HL-60 (cell line): ENCODE measurements at regions not wholly inside any gene's neighbourhood (a gene's known extent, or its start where the extent isn't known, plus 50 kb on each side); places are given as distances from the start of the nearest gene placed in this dataset.
"Not testable (repeated sequence)": the region's sequence is repeated elsewhere in the genome, so short reads cannot be mapped to it uniquely, and the experiment has no call there.

Source experiments
- DNase-seq, 2 experiments: peaks; one replicate each; pipeline ENCODE4 v3.0.0-alpha.2; 2010 to 2020; ENCODE audit warnings: low read depth in 1 of 2, low spot score in 1 of 2
- H3K27ac ChIP-seq: fragments of 250-450 bp; sonication (Bioruptor Pico); replicated peaks from 2 replicates; pipeline ENCODE4 v1.5.1; 2020; ENCODE audit warnings: mild to moderate bottlenecking, moderate library complexity
- H3K27me3 ChIP-seq: fragments of 250-450 bp; sonication (Bioruptor Pico); 2 replicates; pipeline ENCODE4 v1.5.1; 2021; ENCODE audit warnings: mild to moderate bottlenecking, moderate library complexity; ENCODE audit not compliant: insufficient read depth, poor library complexity, severe bottlenecking
- H3K4me3 ChIP-seq: replicated peaks from 2 replicates; pipeline ENCODE4 v1.5.1; 2011; ENCODE audit warnings: mild to moderate bottlenecking, control low read depth, low read length; ENCODE audit not compliant: insufficient read depth
- CTCF ChIP-seq: IDR thresholded peaks from one replicate; pipeline ENCODE4 v1.5.1; 2011; ENCODE audit warnings: low read length, control low read depth, inconsistent platforms; ENCODE audit not compliant: insufficient read depth
- GABPA ChIP-seq: IDR thresholded peaks from 2 replicates; pipeline ENCODE4 v1.6.1; 2012; ENCODE audit warnings: low read depth
- POLR2AphosphoS5 ChIP-seq: IDR thresholded peaks from 2 replicates; pipeline ENCODE4 v1.6.1; 2012; ENCODE audit warnings: low read depth
- SPI1 ChIP-seq: IDR thresholded peaks from 2 replicates; pipeline ENCODE4 v1.6.1; 2012; ENCODE audit warnings: low read depth, mild to moderate bottlenecking, borderline replicate concordance
- TF ChIP-seq, protein P1 (sequence below): IDR thresholded peaks from 2 replicates; pipeline ENCODE4 v1.6.1; 2012; ENCODE audit warnings: low read depth; ENCODE audit not compliant: insufficient replicate concordance

- H3K27ac ChIP-seq, result no peak overlapping the region
- no peak for DNase-seq
- H3K4me3 ChIP-seq, result no peak overlapping the region
- TF ChIP-seq SPI1 (no peak), GABPA (no peak), POLR2AphosphoS5 (no peak), CTCF (no peak)
- TF ChIP-seq, protein P1, sequence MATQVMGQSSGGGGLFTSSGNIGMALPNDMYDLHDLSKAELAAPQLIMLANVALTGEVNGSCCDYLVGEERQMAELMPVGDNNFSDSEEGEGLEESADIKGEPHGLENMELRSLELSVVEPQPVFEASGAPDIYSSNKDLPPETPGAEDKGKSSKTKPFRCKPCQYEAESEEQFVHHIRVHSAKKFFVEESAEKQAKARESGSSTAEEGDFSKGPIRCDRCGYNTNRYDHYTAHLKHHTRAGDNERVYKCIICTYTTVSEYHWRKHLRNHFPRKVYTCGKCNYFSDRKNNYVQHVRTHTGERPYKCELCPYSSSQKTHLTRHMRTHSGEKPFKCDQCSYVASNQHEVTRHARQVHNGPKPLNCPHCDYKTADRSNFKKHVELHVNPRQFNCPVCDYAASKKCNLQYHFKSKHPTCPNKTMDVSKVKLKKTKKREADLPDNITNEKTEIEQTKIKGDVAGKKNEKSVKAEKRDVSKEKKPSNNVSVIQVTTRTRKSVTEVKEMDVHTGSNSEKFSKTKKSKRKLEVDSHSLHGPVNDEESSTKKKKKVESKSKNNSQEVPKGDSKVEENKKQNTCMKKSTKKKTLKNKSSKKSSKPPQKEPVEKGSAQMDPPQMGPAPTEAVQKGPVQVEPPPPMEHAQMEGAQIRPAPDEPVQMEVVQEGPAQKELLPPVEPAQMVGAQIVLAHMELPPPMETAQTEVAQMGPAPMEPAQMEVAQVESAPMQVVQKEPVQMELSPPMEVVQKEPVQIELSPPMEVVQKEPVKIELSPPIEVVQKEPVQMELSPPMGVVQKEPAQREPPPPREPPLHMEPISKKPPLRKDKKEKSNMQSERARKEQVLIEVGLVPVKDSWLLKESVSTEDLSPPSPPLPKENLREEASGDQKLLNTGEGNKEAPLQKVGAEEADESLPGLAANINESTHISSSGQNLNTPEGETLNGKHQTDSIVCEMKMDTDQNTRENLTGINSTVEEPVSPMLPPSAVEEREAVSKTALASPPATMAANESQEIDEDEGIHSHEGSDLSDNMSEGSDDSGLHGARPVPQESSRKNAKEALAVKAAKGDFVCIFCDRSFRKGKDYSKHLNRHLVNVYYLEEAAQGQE, result no peak
- H3K27me3 ChIP-seq, result no peaks in the 10 kb centered on the region
Observed at GRCh38 chr2:184190725-184191124, 407.6 kb upstream of the ZNF804A start.

GRCh38 chr2:184192649-184193048, 405.7 kb upstream of the ZNF804A start:
- H3K27ac ChIP-seq, result no peak overlapping the region
- no peaks in the 10 kb centered on the region for H3K27me3 ChIP-seq
- DNase-seq, result no peak
- H3K4me3 ChIP-seq, result no peak overlapping the region
- no peak for TF ChIP-seq CTCF
- TF ChIP-seq, protein P1, result no peak
- TF ChIP-seq POLR2AphosphoS5, result no peak
- TF ChIP-seq GABPA, result no peak
- TF ChIP-seq SPI1, result no peak

GRCh38 chr2:184197413-184197812, 400.9 kb upstream of the ZNF804A start:
- H3K27ac ChIP-seq, result no peak overlapping the region
- TF ChIP-seq POLR2AphosphoS5, result no peak
- TF ChIP-seq GABPA, result no peak
- TF ChIP-seq, protein P1, result no peak
- no peak for TF ChIP-seq SPI1
- TF ChIP-seq CTCF, result no peak
- no peak for DNase-seq
- no peak overlapping the region for H3K4me3 ChIP-seq
- H3K27me3 ChIP-seq, result no peaks in the 10 kb centered on the region

DNA sequence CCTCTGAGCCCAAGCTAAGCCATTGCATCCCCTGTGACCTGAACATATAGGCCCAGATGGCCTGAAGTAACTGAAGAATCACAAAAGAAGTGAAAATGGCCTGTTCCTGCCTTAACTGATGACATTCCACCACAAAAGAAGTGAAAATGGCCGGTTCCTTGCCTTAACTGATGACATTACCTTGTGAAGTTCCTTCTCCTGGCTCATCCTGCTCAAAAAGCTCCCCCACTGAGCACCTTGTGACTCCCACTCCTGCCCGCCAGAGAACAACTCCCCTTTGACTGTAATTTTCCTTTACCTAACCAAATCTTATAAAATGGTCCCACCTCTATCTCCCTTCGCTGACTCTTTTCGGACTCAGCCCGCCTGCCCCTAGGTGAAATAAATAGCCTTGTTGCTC, 399.5 kb upstream of the ZNF804A start:
- H3K27ac ChIP-seq, H3K4me3 ChIP-seq, DNase-seq, H3K27me3 ChIP-seq: not testable (repeated sequence)
